Thoracic aorta (tissue), 2 donors: ENCODE measurements at regions not wholly inside any gene's neighbourhood (a gene's known extent, or its start where the extent isn't known, plus 50 kb on each side); places are given as distances from the start of the nearest gene placed in this dataset.

Source experiments
- ATAC-seq: fragments of 150-250 bp; one replicate; pipeline ENCODE4 v1.8.0; 2017; ENCODE audit warnings: low read depth; ENCODE audit not compliant: insufficient number of reproducible peaks, low FRiP score
- DNase-seq: peaks from one replicate; pipeline ENCODE4 v3.0.0-alpha.2; 2020; ENCODE audit warnings: low spot score
- H3K27ac ChIP-seq, 2 donors: fragments of 200-600 bp; sonication (generic); 1 replicate in 1 of 2; 2 replicates in 1 of 2; pipeline ENCODE4 v1.5.1; 2016; ENCODE audit warnings: mild to moderate bottlenecking in 2 of 2, moderate library complexity in 2 of 2
- H3K27me3 ChIP-seq: fragments of 200-600 bp; sonication (generic); replicated peaks from 2 replicates; pipeline ENCODE4 v1.6.0; 2016; ENCODE audit warnings: mild to moderate bottlenecking; ENCODE audit not compliant: insufficient read depth
- H3K36me3 ChIP-seq: fragments of 200-600 bp; sonication (generic); one replicate; pipeline ENCODE4 v1.5.1; 2016
- H3K4me1 ChIP-seq, 2 donors: fragments of 200-600 bp; sonication (generic); 1 replicate in 1 of 2; 2 replicates in 1 of 2; pipeline versions ENCODE4 v1.5.1 to v1.6.0; 2016; ENCODE audit warnings: low read depth in 2 of 2, mild to moderate bottlenecking in 1 of 2; ENCODE audit not compliant: control insufficient read depth in 1 of 2
- H3K4me3 ChIP-seq: fragments of 200-600 bp; sonication (generic); 2 replicates; pipeline ENCODE4 v1.5.1; 2016; ENCODE audit warnings: mild to moderate bottlenecking
- H3K9me3 ChIP-seq: fragments of 200-600 bp; sonication (generic); 2 replicates; pipeline ENCODE4 v1.5.1; 2016
- TF ChIP-seq, protein P1 (sequence below): fragments of 200-600 bp; sonication (generic); IDR thresholded peaks from one replicate; pipeline ENCODE4 v1.5.1; 2019; ENCODE audit warnings: antibody characterized with exemption

DNA sequence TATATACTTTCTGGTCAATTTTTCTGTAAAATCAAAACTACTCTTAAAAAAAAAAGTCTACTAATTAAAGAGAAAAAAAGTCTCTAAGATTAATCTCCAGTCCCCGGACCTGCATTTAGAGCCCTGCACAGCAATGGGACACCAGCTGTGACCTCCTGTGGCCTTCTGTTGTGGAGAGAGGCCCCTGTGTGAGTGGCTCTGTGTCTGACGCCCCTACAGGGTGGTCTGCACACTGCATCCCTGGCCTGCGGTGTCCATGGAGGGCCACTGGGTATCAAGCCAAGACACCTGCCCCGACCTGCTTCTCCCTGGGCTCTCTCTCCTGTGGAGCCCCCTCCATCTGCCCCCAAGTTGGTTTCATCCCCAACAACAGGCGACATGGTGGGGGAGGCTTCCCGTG, 248.0 kb upstream of the DIO3 start:
- TF ChIP-seq, protein P1, sequence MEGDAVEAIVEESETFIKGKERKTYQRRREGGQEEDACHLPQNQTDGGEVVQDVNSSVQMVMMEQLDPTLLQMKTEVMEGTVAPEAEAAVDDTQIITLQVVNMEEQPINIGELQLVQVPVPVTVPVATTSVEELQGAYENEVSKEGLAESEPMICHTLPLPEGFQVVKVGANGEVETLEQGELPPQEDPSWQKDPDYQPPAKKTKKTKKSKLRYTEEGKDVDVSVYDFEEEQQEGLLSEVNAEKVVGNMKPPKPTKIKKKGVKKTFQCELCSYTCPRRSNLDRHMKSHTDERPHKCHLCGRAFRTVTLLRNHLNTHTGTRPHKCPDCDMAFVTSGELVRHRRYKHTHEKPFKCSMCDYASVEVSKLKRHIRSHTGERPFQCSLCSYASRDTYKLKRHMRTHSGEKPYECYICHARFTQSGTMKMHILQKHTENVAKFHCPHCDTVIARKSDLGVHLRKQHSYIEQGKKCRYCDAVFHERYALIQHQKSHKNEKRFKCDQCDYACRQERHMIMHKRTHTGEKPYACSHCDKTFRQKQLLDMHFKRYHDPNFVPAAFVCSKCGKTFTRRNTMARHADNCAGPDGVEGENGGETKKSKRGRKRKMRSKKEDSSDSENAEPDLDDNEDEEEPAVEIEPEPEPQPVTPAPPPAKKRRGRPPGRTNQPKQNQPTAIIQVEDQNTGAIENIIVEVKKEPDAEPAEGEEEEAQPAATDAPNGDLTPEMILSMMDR = no peak
- Histone ChIP-seq H3K4me1 (no peaks in the 10 kb centered on the region), H3K27me3 (no peaks in the 10 kb centered on the region), H3K27ac (no peak overlapping the region), H3K9me3 (peaks cover 3% of the 10 kb centered on the region), H3K36me3 (no peaks in the 10 kb centered on the region), H3K4me3 (no peak overlapping the region)
- ATAC-seq (no peak), DNase-seq (no peak)

GRCh38 chr14:101315802-101316296, 245.4 kb upstream of the DIO3 start:
- no peaks in the 10 kb centered on the region for H3K4me1 ChIP-seq
- no peak overlapping the region for H3K27ac ChIP-seq
- H3K27me3 ChIP-seq = no peaks in the 10 kb centered on the region
- no peaks in the 10 kb centered on the region for H3K36me3 ChIP-seq
- TF ChIP-seq, protein P1 = no peak
- ATAC-seq (no peak), DNase-seq (no peak)
- H3K9me3 ChIP-seq = peaks cover 3% of the 10 kb centered on the region
- no peak overlapping the region for H3K4me3 ChIP-seq

- TF ChIP-seq, protein P1 = no peak
- Histone ChIP-seq H3K4me1 (no peaks in the 10 kb centered on the region), H3K27ac (no peak overlapping the region), H3K36me3 (no peaks in the 10 kb centered on the region), H3K9me3 (peaks cover 3% of the 10 kb centered on the region), H3K27me3 (no peaks in the 10 kb centered on the region), H3K4me3 (no peak overlapping the region)
- ATAC-seq = no peak
- DNase-seq = no peak
Observed at GRCh38 chr14:101318271-101318670, 243.0 kb upstream of the DIO3 start.

DNA sequence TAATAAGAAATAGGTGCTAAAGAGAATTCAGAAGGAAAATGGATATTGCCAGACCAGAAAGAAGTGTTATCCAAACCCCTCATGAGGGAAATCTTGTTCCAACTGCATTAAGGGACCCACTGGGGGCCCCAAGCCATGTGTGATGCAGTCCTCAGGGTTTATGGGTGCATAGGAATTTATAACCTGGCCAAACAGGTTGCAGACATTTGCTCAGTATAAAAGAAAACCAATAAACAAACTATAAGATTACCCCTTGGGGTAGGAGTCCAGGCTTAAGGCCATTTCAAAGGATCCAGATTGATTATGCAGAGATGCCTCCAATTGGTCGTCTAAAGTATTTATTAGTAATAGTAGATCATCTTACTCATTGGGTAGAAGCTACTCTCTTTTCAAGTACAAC, 240.9 kb upstream of the DIO3 start:
- TF ChIP-seq, protein P1 = no peak
- Histone ChIP-seq H3K9me3 (peaks cover 7% of the 10 kb centered on the region), H3K27me3 (no peaks in the 10 kb centered on the region), H3K4me3 (no peak overlapping the region), H3K4me1 (no peaks in the 10 kb centered on the region), H3K36me3 (no peaks in the 10 kb centered on the region), H3K27ac (no peak overlapping the region)
- ATAC-seq (no peak), DNase-seq (no peak)

- no peak for DNase-seq
- TF ChIP-seq, protein P1 = no peak
- no peak overlapping the region for H3K4me3 ChIP-seq
- H3K27ac ChIP-seq = no peak overlapping the region
- peaks cover 4% of the 10 kb centered on the region for H3K9me3 ChIP-seq
- H3K4me1 ChIP-seq = no peaks in the 10 kb centered on the region
- no peak for ATAC-seq
- H3K27me3 ChIP-seq = no peaks in the 10 kb centered on the region
- no peaks in the 10 kb centered on the region for H3K36me3 ChIP-seq
Observed at GRCh38 chr14:101322223-101322622, 239.1 kb upstream of the DIO3 start.
